HT-29 (cell line): ENCODE measurements at regions not wholly inside any gene's neighbourhood (a gene's known extent, or its start where the extent isn't known, plus 50 kb on each side); places are given as distances from the start of the nearest gene placed in this dataset.

Source experiments
- DNase-seq: peaks from one replicate; pipeline ENCODE4 v3.0.0-alpha.2; 2015; ENCODE audit warnings: low spot score

GRCh38 chr2:100660851-100661584 is 98.2 kb downstream of the PDCL3 start:
- no peak for DNase-seq

DNA sequence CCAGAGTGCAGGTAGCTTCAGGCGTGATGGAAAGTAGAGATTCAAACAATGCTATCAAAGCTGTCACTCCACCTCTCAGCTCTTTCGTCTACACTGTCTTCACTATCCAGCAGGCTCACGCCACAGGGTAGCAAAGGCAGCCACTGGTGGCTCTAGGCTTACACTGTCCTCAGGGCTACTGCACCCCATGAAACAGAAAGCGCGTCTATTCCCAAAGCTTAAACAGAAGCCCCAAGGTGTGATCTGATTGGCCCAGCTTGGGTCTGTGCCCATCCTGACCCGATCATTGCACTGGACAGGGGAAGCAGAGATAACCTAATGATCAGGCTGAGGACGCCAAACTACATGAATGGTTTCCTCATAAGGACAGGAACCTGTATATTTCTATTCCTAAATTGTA is 100.1 kb downstream of the PDCL3 start:
- no peak for DNase-seq

- DNase-seq: no peak
Measured at GRCh38 chr2:100664021-100664755, 101.4 kb downstream of the PDCL3 start.

- DNase-seq: no peak
Measured at GRCh38 chr2:100664756-100665101, 101.9 kb downstream of the PDCL3 start.

DNA sequence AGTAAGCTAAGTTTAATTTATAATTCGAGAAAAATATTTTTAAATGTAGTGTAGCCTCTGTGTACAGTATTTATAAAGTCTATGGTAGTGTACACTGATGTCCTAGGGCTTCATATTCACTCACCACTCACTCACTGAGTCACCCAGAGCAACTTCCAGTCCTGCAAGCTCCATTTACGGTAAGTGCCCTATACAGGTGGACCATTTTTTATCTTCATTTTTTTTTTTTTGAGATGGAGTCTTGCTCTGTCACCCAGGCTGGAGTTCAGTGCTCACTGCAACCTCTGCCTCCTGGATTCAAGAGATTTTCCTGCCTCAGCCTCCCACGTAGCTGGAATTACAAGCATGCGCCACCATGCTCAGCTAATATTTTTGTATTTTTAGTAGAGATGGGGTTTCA is 104.2 kb downstream of the PDCL3 start:
- no peak for DNase-seq

DNA sequence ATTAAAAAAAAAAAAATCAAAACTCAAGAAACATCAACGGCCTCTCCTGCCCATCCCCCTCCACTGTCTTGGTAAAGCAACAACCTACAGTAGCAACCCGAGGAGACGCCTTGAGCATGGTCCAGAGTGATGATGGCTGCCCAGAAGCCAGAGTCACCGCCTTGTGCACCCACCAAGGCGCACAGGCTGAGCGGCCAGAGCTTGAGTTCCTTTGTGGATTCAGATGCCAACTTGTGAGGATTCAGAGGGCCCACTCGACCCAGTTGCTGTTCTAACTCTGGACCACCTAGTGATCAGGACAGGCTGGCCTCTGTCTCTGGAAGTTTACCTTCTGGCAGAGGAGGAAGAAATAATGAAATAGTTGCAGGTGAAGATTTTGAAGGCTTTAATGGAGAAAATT is 105.0 kb downstream of the PDCL3 start:
- no peak for DNase-seq

GRCh38 chr2:100670232-100670631 is 107.4 kb downstream of the PDCL3 start:
- no peak for DNase-seq

- DNase-seq: no peak
Measured at GRCh38 chr2:100673115-100673514, 110.3 kb downstream of the PDCL3 start.

GRCh38 chr2:100673691-100674485 is 111.1 kb downstream of the PDCL3 start:
- no peak for DNase-seq

GRCh38 chr2:100674666-100675065 is 111.9 kb downstream of the PDCL3 start:
- no peak for DNase-seq

DNA sequence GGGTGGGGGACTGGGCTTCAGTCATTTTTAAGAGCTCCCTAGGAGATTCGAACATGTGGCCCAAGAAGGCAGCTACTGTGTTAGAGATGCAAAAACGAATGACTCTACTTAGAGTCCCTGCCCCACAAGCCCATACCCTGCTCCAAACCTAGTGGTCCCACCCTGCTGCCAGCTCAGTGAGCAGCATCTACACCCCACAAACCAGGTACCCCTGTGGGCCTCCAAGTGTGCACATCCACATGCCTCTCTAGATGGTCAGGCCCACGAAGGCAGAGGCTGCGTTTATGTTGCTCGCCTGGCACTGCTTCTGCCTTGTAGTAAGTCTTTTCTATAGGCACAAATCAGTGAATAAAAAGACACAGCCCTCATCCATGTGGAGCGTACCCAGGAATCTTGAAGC is 112.6 kb downstream of the PDCL3 start:
- no peak for DNase-seq

DNA sequence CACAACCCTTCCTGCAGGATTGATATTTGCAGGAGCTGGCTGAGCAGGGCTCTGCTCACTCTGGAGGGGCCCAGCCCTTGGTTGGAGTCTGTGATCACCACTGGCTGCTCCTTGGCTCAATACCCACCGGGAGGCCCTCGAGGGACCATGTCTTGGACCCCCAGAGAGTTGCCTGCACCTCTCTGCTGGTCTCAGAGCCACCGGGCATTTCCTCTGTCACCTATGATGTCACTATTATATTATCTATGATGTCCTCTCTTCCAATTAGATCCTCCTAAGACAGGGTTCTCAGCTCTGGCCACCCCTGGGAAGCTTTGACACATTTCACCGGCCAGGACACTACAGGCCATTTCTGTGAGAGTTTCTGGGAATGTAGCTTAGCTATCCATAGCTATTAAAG is 113.1 kb downstream of the PDCL3 start:
- DNase-seq: no peak

GRCh38 chr2:100676346-100676745 is 113.6 kb downstream of the PDCL3 start:
- no peak for DNase-seq

DNA sequence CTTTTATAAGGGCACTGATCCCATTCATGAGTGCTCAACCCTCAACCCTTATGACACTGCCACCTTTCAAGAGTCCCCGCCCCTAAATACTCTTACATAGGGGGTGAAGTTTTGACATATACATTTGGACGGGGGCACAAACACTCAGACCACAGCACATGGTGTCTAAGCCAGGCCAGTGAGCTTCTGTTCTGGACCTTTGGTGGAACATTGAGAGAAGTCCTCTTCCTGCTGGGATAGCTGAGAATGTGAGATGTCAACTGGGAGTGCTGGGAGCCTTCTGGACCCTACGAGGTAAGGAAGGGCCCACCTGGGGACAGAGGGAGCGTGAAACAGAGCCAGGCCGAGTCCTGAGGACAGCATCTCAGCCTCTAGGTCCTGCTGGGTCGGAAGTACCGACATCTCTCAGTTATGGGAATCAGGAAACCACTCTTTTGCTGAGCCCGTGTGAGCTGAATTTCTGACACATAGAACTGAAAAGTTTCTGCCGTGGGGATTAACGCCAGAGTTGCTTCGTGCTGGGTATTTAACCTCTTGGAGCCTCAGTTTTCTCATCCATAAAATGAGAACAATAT is 114.9 kb downstream of the PDCL3 start:
- no peak for DNase-seq

- no peak for DNase-seq
Measured at GRCh38 chr2:100679211-100679610, 116.4 kb downstream of the PDCL3 start.

DNA sequence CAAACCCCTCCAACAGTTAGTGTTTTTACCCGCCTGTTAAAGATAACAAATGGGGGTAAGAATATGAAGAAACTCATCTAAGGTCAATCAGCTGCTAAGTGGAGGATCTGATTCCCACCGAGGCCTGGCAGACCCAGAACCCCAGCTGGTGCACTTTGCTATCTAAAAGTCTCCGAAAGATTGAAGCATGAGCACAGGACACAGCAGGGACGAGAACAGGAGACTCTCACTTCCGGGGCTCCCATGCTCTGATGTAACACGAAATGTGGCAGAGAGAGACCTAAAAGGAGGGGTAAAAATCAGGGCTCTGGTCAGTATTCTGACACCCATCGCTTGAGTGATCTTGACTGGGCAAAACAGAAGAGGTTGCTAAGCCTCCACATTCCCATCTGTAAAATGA is 119.7 kb downstream of the PDCL3 start:
- no peak for DNase-seq

DNA sequence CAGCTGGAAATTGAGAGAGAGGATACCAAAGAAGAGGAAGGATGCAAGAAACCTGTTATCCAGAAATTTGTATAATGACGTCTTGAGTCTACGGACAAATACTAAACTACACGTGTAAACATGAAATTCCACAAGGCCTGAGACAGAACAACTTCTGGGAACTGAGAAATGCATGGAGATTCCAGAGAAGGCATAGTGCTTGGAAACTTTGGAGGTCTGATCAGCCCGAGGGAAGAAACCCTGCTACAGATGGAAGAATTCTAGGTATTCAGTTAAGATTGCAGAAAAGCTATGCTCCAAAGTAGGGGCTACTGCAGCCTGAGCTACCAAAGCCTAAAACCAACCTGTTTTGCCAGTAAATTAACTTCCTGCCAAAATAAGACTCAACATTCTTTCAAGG is 120.4 kb downstream of the PDCL3 start:
- no peak for DNase-seq

DNA sequence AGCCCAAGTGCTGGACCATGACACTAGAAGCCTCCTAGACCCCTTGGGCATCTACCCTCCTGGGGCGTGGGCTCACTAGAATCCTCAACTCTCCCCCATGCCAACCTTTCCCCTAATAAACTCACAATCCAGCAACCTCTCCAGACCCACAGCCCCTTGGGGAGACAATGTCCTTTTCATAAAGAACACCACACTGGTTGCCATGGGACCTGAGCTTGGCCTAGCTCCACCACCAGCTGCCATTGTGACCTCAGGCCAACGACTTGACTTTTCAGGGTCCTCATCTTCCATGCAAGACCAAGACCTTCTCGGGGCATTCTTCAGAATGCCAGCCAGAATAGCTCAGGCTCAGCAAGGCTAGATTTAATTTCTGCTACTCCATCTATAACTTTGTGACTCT is 128.1 kb upstream of the NPAS2 start:
- no peak for DNase-seq

DNA sequence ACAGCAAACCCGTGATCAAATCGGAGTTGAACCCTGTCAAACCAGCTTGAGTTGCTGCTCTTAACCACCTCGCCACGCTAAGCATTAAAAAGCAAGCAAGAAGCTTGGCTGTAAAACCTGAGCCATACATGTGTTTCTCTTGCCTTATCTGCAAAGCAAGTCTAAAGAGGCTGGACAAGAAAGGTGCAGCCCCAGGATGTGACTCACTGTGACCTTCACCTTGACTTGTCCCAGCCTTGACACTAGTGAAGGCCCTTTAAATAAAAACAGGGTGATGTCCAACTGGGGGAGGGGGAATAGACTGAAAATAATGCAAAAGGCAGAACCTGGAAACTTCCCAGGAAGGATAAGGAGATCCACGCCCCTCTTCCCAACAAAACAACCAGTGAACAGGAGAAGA is 127.6 kb upstream of the NPAS2 start:
- DNase-seq: no peak

GRCh38 chr2:100692906-100693305 is 127.0 kb upstream of the NPAS2 start:
- no peak for DNase-seq

DNA sequence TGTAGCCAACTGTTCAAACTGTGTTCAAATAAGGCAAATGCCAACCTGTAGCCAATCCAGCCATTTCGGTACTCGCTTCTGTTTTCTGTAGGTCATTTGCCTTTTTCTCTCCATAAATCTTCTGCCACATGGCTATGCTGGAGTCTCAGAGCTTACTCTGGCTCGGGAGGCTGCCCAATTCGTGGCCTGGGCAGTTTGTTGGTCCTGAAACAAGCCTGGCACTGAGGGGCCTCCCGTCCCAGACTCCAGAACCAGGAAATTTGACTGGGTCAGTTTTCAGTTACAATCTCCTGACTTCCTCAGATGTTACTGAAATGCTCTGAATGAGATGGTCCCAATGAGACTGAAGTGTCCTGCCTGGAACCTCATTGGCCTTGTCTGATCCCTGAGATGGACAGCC is 120.8 kb upstream of the NPAS2 start:
- DNase-seq: no peak

- DNase-seq: no peak
Measured at GRCh38 chr2:100702438-100703109, 117.4 kb upstream of the NPAS2 start.
